SU-DHL-6 (cell line): ENCODE measurements at regions not wholly inside any gene's neighbourhood (a gene's known extent, or its start where the extent isn't known, plus 50 kb on each side); places are given as distances from the start of the nearest gene placed in this dataset.

Experiments used
- EZH2phosphoT487 ChIP-seq: fragments of 200-600 bp; sonication (generic), shearing (Covaris generic); conservative IDR thresholded peaks from 2 replicates; pipeline ENCODE4 v1.6.1; 2018; ENCODE audit warnings: mild to moderate bottlenecking, antibody characterized with exemption, low read length, moderate library complexity, mixed read lengths
- TF ChIP-seq, protein P1 (sequence below): fragments of 200-600 bp; sonication (generic); IDR thresholded peaks from one replicate; pipeline ENCODE4 v1.5.1; 2017; ENCODE audit warnings: antibody characterized with exemption, mild to moderate bottlenecking, low read length, moderate library complexity; ENCODE audit not compliant: insufficient read depth, poor library complexity, severe bottlenecking

DNA sequence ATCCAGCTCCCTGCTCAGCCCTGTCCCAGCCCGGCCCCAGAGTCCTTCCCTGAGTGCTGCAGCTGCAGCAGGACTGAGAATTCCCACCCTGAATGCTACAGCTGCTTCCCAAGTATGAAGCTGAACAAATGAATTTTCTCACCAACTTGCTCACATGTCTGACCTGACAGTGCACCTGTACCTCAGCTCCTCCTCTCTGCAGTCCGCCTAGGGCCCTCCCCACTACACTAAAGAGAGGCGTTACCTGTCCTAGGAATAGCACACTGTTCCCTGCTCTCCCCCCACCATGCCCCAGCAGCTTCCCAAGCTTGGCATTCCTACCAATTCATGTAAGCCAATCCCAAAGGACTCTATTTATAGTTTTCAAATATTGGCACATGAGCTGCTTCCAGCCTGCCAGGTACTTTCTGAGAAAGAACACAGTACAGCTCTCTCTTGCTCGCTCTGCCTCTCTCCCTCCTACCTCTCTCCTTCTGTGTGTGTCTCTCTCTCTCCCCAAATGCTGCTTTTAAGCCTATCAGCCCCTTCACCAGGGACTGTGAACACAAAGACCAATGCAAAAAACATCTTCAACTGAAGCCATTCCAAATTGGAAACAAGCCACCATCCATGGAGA is 400.1 kb downstream of the TNS3 start:
- TF ChIP-seq, protein P1, sequence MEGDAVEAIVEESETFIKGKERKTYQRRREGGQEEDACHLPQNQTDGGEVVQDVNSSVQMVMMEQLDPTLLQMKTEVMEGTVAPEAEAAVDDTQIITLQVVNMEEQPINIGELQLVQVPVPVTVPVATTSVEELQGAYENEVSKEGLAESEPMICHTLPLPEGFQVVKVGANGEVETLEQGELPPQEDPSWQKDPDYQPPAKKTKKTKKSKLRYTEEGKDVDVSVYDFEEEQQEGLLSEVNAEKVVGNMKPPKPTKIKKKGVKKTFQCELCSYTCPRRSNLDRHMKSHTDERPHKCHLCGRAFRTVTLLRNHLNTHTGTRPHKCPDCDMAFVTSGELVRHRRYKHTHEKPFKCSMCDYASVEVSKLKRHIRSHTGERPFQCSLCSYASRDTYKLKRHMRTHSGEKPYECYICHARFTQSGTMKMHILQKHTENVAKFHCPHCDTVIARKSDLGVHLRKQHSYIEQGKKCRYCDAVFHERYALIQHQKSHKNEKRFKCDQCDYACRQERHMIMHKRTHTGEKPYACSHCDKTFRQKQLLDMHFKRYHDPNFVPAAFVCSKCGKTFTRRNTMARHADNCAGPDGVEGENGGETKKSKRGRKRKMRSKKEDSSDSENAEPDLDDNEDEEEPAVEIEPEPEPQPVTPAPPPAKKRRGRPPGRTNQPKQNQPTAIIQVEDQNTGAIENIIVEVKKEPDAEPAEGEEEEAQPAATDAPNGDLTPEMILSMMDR, result no peak
- no peak for TF ChIP-seq EZH2phosphoT487
